GM19463 (cell line): ENCODE measurements at regions not wholly inside any gene's neighbourhood (a gene's known extent, or its start where the extent isn't known, plus 50 kb on each side); places are given as distances from the start of the nearest gene placed in this dataset.

Experiments
- ATAC-seq: cut with Tn5 transposase; IDR thresholded peaks from one replicate; pipeline ENCODE4 v1.9.1; 2021; ENCODE audit warnings: mild to moderate bottlenecking, moderate library complexity; ENCODE audit not compliant: unreplicated experiment

- no peak for ATAC-seq
Measured at GRCh38 chr5:143506836-143507552, 103.5 kb upstream of the NR3C1 start.

- no peak for ATAC-seq
Measured at GRCh38 chr5:143505934-143506333, 102.4 kb upstream of the NR3C1 start.

- ATAC-seq: no peak
Measured at GRCh38 chr5:143505354-143505753, 101.9 kb upstream of the NR3C1 start.

DNA sequence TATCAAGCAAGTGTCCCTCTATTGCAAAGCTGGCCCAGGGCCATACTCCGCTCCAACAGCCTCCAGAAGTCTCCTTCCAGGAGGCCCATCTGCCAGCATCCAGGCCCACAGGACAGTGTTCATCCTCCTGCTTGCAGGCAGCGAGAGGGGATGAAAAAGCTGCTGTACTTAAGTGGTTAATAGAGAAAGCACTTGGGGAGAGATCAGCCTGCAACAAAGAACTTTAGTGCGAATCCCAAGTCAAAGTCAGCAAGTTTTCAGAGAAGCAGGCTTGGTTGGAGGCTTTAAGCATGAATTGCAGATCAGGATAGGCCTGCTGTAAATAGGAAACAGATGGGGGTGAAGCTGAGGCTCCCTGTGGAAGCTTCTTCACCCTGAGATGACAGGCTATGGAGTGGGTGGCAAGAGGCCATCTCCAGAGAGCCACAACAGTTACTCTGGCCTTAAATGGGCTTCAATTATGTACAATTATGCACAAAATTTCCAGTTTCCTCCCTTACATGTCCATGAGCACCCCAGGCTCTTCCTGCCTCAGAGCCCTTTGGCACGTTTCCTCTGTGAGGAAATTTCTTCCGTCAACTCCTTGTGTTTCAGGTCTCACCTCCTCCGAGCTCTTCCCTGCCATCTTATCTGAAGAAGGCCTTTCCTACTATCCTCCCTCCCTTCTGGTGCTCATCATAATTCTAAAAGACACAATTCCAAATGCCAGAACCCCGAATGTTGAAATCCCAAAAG lies 98.0 kb upstream of the NR3C1 start:
- ATAC-seq: no peak

DNA sequence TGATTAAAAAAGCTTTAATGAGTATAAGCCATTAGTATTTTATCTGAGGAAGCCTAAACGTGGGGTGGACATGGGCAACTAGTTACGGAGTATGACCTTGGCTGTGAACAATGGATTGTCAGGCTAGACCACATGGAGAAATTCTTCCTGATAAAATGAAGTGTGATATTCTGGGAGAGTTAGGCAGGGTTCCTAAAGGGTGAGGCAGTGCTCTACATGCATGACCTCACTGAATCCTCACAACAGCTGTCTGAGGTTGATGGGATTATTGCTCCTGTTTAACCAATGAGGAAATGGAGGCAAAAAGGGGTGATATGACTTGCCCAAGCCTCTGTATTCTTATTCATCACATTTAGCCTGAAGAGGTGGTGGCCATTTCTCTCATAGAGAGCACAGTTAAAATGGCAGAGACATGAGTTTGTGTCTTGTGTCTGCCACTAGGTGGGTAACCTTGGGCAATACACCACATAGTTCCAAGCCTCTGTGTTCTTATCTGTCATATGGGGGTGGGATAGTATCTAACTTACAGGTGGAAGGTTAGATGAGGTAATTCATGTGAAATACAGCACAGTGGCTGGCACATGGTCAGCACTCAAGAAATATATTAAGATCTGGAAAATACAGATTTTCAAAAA lies 96.1 kb upstream of the NR3C1 start:
- ATAC-seq: no peak

DNA sequence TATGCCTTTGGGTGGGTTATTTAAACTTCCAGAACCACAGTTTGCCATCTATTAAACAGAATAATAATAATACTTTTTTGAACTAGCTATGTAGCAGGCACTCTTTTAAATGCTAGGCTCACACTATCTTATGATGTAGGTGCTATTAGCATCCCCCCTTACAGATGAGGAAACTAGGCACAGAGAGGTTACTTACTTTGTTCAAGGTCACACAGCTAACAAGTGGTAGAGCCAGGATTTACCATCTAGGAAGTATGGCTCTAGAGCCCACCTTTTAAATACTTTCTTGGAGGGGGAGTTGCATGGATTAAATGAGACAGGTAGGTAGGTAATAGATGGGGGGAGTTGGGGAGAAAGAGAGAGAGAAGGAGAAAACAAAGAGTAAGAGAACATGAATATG lies 95.3 kb upstream of the NR3C1 start:
- ATAC-seq: no peak

DNA sequence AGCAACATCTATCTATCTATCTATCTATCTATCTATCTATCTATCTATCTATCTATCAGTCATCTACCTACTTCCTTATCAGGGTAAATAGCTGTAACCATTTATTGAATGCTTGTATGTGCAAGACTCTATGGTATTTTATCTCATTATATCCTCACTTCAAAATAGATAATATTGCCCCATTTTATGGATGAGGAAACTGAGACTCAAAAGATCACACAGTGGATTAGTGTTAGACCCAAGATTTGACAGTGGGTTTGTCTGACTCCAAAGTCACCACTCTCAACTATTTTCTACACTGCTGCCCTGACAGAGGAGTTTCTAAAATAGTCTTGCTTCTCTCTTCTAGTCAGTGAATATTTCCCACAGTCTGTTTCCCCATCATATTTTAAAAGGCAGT lies 94.3 kb upstream of the NR3C1 start:
- ATAC-seq: no peak

GRCh38 chr5:143496943-143497342 lies 93.5 kb upstream of the NR3C1 start:
- ATAC-seq: no peak

- no peak for ATAC-seq
Measured at GRCh38 chr5:143495821-143496275, 92.4 kb upstream of the NR3C1 start.

GRCh38 chr5:143495110-143495509 lies 91.6 kb upstream of the NR3C1 start:
- ATAC-seq: no peak

- no peak for ATAC-seq
Measured at GRCh38 chr5:143494595-143494994, 91.1 kb upstream of the NR3C1 start.

GRCh38 chr5:143494162-143494561 lies 90.7 kb upstream of the NR3C1 start:
- ATAC-seq: no peak

- no peak for ATAC-seq
Measured at GRCh38 chr5:143492783-143493182, 89.3 kb upstream of the NR3C1 start.

GRCh38 chr5:143491646-143492045 lies 88.2 kb upstream of the NR3C1 start:
- ATAC-seq: no peak

DNA sequence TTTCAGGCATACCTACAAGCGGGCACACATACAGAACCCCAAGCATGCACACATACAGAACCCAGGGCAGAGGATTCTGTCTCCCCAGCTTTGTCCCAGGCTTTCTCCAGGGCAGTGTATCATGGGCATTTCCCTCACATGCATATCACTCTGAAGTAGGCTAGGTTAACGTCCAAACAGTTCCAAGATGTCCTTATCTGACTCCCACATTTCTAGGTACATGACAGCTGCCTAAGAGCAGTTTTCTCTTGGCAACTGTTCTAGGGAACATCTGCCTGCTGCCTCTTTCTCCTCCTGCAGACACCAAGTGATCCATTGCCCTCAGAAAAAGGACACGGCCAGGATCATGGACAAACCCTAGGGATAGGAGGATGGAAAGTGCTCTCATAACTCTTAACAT lies 84.9 kb upstream of the NR3C1 start:
- no peak for ATAC-seq

DNA sequence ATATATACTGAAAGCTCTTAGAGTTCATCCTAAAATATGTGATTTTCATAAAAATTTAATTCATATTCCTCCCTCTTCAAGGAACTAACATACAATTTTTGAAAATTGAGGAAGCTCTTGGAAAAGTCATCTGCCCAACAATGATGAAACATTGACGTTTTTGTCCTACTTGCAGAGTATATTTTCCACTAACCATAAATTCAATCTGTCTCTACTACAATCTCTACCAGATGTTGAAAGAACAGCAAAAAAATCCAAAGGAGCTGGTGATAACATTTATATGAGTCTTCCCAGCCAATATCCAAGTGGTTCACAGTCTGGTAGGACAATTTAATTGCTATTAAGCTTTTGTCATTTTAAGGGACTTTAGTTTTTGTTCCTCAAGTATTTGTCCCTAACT lies 81.1 kb upstream of the NR3C1 start:
- no peak for ATAC-seq

GRCh38 chr5:143481697-143482531 lies 78.4 kb upstream of the NR3C1 start:
- no peak for ATAC-seq

GRCh38 chr5:143480001-143480400 lies 76.5 kb upstream of the NR3C1 start:
- no peak for ATAC-seq

DNA sequence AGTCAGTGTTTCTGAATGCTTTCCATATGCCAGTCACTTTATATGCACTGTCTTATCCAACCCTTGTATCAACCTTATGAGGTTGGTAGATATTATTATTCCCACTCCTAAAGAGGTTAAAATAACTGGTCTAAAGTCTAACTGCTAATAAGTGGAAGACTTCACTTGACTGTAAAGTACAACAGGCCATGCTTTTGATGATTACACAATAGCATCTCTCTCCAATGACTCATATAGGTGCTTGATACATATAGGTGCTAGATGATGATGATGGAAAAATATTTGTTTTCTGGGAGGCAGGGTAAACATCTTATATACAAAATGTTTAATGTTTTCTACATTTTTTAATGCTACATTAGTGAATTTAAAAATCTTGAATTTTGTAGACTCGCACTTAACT lies 75.9 kb upstream of the NR3C1 start:
- ATAC-seq: no peak

DNA sequence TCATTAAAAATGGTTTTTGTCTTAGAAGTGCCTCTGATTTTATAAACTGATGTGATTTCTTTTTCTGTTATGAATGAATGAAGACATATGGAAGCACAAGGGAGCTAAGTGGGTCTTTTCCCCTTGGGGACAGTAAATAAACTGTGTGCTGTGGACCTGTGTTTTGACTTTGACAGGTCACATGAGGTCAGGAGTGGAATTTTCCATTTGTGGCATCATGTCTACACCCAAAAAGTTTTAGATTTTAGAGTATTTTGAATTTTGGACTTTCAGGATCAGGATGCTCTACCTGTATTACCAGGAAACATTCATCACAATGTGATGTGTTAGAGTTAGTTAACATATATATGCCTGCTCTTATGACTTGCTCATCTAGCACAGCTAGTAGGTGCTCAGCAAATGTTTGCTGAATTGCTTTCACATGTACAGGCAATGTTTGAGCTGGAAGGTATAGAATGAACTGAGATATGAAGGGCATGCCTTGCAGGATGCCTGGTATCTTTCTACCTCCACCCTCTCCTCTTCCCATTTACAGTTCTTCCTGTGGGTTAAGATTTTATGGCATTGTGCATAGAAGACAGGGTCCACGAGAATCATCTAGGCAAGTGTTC lies 73.2 kb upstream of the NR3C1 start:
- no peak for ATAC-seq

DNA sequence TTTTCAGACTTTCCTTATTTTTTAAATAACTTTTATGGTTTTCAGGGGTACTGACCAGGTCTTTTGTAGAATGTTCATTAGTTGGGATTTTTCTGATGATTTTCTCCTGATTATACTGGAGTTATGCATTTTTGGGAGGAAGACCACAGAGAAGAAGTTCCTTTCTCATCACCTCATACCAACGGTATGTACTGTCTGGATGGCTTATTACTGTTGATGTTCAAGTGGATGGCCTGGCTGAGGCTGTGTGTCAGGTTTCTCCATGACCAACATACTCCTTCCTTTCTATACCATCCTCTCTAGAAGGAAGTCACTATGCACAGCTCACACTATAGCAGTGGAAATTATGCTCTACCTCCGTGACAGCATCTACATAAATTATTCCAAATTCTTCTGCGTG lies 71.1 kb upstream of the NR3C1 start:
- ATAC-seq: no peak
